ENCODE measurements at regions not wholly inside any gene's neighbourhood (a gene's known extent, or its start where the extent isn't known, plus 50 kb on each side); places are given as distances from the start of the nearest gene placed in this dataset.
A peak's percentile ranks its signal among the peaks of the same experiment; 100 is the strongest.

GRCh38 chr7:37516664-37517063 is 68.0 kb upstream of the ELMO1 start:
- DNase-seq = no peak
- H3K18ac ChIP-seq (ENCODE audit: low read length) = no peak overlapping the region
- no peaks in the 10 kb centered on the region for H3K4me1 ChIP-seq (ENCODE audit: control insufficient read depth, low read depth, low read length)
- no peaks in the 10 kb centered on the region for H3K79me1 ChIP-seq (ENCODE audit: low read length)
- H2BK120ac ChIP-seq (ENCODE audit: low read depth, low read length) = no peak overlapping the region
- H3K27me3 ChIP-seq (ENCODE audit: insufficient read depth, low read length, poor library complexity) = no peaks in the 10 kb centered on the region
- no peak overlapping the region for H3K56ac ChIP-seq (ENCODE audit: low read length)
- H3K9ac ChIP-seq (ENCODE audit: low read length) = no peak overlapping the region
- H3K36me3 ChIP-seq (ENCODE audit: control insufficient read depth, insufficient read depth, low read length) = no peaks in the 10 kb centered on the region
- H3K23ac ChIP-seq (ENCODE audit: low read length) = no peak overlapping the region
- no peak overlapping the region for H3K4me2 ChIP-seq (ENCODE audit: low read length)
- H3K79me2 ChIP-seq (ENCODE audit: control insufficient read depth, insufficient read depth, low read length) = no peaks in the 10 kb centered on the region
- no peak overlapping the region for H3K27ac ChIP-seq (ENCODE audit: low read depth, low read length)
- H4K5ac ChIP-seq (ENCODE audit: low read length) = no peak overlapping the region
- no CpG with 5 or more reads among the region's 5 CpGs for WGBS (ENCODE audit: extremely low coverage, insufficient coverage, low lambda C conversion rate)
- no peak overlapping the region for H3K4ac ChIP-seq (ENCODE audit: low read depth, low read length)
- H2BK5ac ChIP-seq (ENCODE audit: low read length) = no peak overlapping the region
- no peak overlapping the region for H4K8ac ChIP-seq (ENCODE audit: low read depth, low read length)
- no peak overlapping the region for H3K4me3 ChIP-seq (ENCODE audit: low read length)
- no peak overlapping the region for H2AK5ac ChIP-seq (ENCODE audit: low read length)
- no peak overlapping the region for H2BK15ac ChIP-seq (replicated peaks; ENCODE audit: low read depth)

- Histone ChIP-seq H3K4ac (ENCODE audit: low read depth, low read length) (no peak overlapping the region), H2BK15ac (replicated peaks; ENCODE audit: low read depth) (no peak overlapping the region), H2AK5ac (ENCODE audit: low read length) (no peak overlapping the region), H2BK120ac (ENCODE audit: low read depth, low read length) (no peak overlapping the region), H3K4me2 (ENCODE audit: low read length) (no peak overlapping the region), H3K23ac (ENCODE audit: low read length) (no peak overlapping the region), H3K36me3 (ENCODE audit: control insufficient read depth, insufficient read depth, low read length) (no peaks in the 10 kb centered on the region), H4K8ac (ENCODE audit: low read depth, low read length) (no peak overlapping the region), H3K4me1 (ENCODE audit: control insufficient read depth, low read depth, low read length) (no peaks in the 10 kb centered on the region), H3K4me3 (ENCODE audit: low read length) (no peak overlapping the region), H3K9ac (ENCODE audit: low read length) (no peak overlapping the region), H3K27ac (ENCODE audit: low read depth, low read length) (no peak overlapping the region), H3K79me2 (ENCODE audit: control insufficient read depth, insufficient read depth, low read length) (no peaks in the 10 kb centered on the region), H3K79me1 (ENCODE audit: low read length) (no peaks in the 10 kb centered on the region), H4K5ac (ENCODE audit: low read length) (no peak overlapping the region), H3K18ac (ENCODE audit: low read length) (no peak overlapping the region), H2BK5ac (ENCODE audit: low read length) (no peak overlapping the region), H3K27me3 (ENCODE audit: insufficient read depth, low read length, poor library complexity) (no peaks in the 10 kb centered on the region), H3K56ac (ENCODE audit: low read length) (no peak overlapping the region)
- WGBS (ENCODE audit: extremely low coverage, insufficient coverage, low lambda C conversion rate) = no CpG with 5 or more reads among the region's 2 CpGs
- DNase-seq = no peak
Observed at GRCh38 chr7:37518266-37518665, 69.6 kb upstream of the ELMO1 start.

- no peaks in the 10 kb centered on the region for H3K79me2 ChIP-seq (ENCODE audit: control insufficient read depth, insufficient read depth, low read length)
- no peak overlapping the region for H4K8ac ChIP-seq (ENCODE audit: low read depth, low read length)
- no CpG with 5 or more reads among the region's 4 CpGs for WGBS (ENCODE audit: extremely low coverage, insufficient coverage, low lambda C conversion rate)
- H4K5ac ChIP-seq (ENCODE audit: low read length) = no peak overlapping the region
- no peak overlapping the region for H3K27ac ChIP-seq (ENCODE audit: low read depth, low read length)
- H3K27me3 ChIP-seq (ENCODE audit: insufficient read depth, low read length, poor library complexity) = no peaks in the 10 kb centered on the region
- no peak overlapping the region for H2BK15ac ChIP-seq (replicated peaks; ENCODE audit: low read depth)
- no peak overlapping the region for H2BK120ac ChIP-seq (ENCODE audit: low read depth, low read length)
- H3K79me1 ChIP-seq (ENCODE audit: low read length) = no peaks in the 10 kb centered on the region
- H3K23ac ChIP-seq (ENCODE audit: low read length) = no peak overlapping the region
- no peak overlapping the region for H3K4ac ChIP-seq (ENCODE audit: low read depth, low read length)
- H2BK5ac ChIP-seq (ENCODE audit: low read length) = no peak overlapping the region
- no peak overlapping the region for H3K18ac ChIP-seq (ENCODE audit: low read length)
- no peak overlapping the region for H3K4me2 ChIP-seq (ENCODE audit: low read length)
- no peaks in the 10 kb centered on the region for H3K36me3 ChIP-seq (ENCODE audit: control insufficient read depth, insufficient read depth, low read length)
- H2AK5ac ChIP-seq (ENCODE audit: low read length) = no peak overlapping the region
- H3K4me3 ChIP-seq (ENCODE audit: low read length) = no peak overlapping the region
- no peak for DNase-seq
- no peaks in the 10 kb centered on the region for H3K4me1 ChIP-seq (ENCODE audit: control insufficient read depth, low read depth, low read length)
- H3K56ac ChIP-seq (ENCODE audit: low read length) = no peak overlapping the region
- no peak overlapping the region for H3K9ac ChIP-seq (ENCODE audit: low read length)
Observed at GRCh38 chr7:37524056-37524455, 75.4 kb upstream of the ELMO1 start.

GRCh38 chr7:37524797-37525196 is 76.1 kb upstream of the ELMO1 start:
- no peaks in the 10 kb centered on the region for H3K79me1 ChIP-seq (ENCODE audit: low read length)
- H3K18ac ChIP-seq (ENCODE audit: low read length) = no peak overlapping the region
- H3K27ac ChIP-seq (ENCODE audit: low read depth, low read length) = no peak overlapping the region
- H4K8ac ChIP-seq (ENCODE audit: low read depth, low read length) = no peak overlapping the region
- no peaks in the 10 kb centered on the region for H3K27me3 ChIP-seq (ENCODE audit: insufficient read depth, low read length, poor library complexity)
- H2BK15ac ChIP-seq (replicated peaks; ENCODE audit: low read depth) = no peak overlapping the region
- peak; percentile 32 for DNase-seq
- H3K4me1 ChIP-seq (ENCODE audit: control insufficient read depth, low read depth, low read length) = no peaks in the 10 kb centered on the region
- no peak overlapping the region for H3K4ac ChIP-seq (ENCODE audit: low read depth, low read length)
- no peak overlapping the region for H3K4me2 ChIP-seq (ENCODE audit: low read length)
- H3K79me2 ChIP-seq (ENCODE audit: control insufficient read depth, insufficient read depth, low read length) = no peaks in the 10 kb centered on the region
- WGBS (ENCODE audit: extremely low coverage, insufficient coverage, low lambda C conversion rate) = no CpG with 5 or more reads among the region's 2 CpGs
- H2BK120ac ChIP-seq (ENCODE audit: low read depth, low read length) = no peak overlapping the region
- no peak overlapping the region for H3K9ac ChIP-seq (ENCODE audit: low read length)
- no peak overlapping the region for H3K23ac ChIP-seq (ENCODE audit: low read length)
- no peak overlapping the region for H2BK5ac ChIP-seq (ENCODE audit: low read length)
- H3K56ac ChIP-seq (ENCODE audit: low read length) = no peak overlapping the region
- H3K36me3 ChIP-seq (ENCODE audit: control insufficient read depth, insufficient read depth, low read length) = no peaks in the 10 kb centered on the region
- H2AK5ac ChIP-seq (ENCODE audit: low read length) = no peak overlapping the region
- H3K4me3 ChIP-seq (ENCODE audit: low read length) = no peak overlapping the region
- H4K5ac ChIP-seq (ENCODE audit: low read length) = no peak overlapping the region

- Histone ChIP-seq H2BK5ac (ENCODE audit: low read length) (no peak overlapping the region), H3K4me3 (ENCODE audit: low read length) (no peak overlapping the region), H3K18ac (ENCODE audit: low read length) (no peak overlapping the region), H3K4me1 (ENCODE audit: control insufficient read depth, low read depth, low read length) (no peaks in the 10 kb centered on the region), H3K79me1 (ENCODE audit: low read length) (no peaks in the 10 kb centered on the region), H2AK5ac (ENCODE audit: low read length) (no peak overlapping the region), H3K27ac (ENCODE audit: low read depth, low read length) (no peak overlapping the region), H3K79me2 (ENCODE audit: control insufficient read depth, insufficient read depth, low read length) (no peaks in the 10 kb centered on the region), H3K4me2 (ENCODE audit: low read length) (no peak overlapping the region), H3K9ac (ENCODE audit: low read length) (no peak overlapping the region), H2BK120ac (ENCODE audit: low read depth, low read length) (no peak overlapping the region), H3K4ac (ENCODE audit: low read depth, low read length) (no peak overlapping the region), H3K23ac (ENCODE audit: low read length) (no peak overlapping the region), H4K5ac (ENCODE audit: low read length) (no peak overlapping the region), H4K8ac (ENCODE audit: low read depth, low read length) (no peak overlapping the region), H3K27me3 (ENCODE audit: insufficient read depth, low read length, poor library complexity) (no peaks in the 10 kb centered on the region), H3K36me3 (ENCODE audit: control insufficient read depth, insufficient read depth, low read length) (no peaks in the 10 kb centered on the region), H2BK15ac (replicated peaks; ENCODE audit: low read depth) (no peak overlapping the region), H3K56ac (ENCODE audit: low read length) (no peak overlapping the region)
- no peak for DNase-seq
- no CpG with 5 or more reads among the region's 4 CpGs for WGBS (ENCODE audit: extremely low coverage, insufficient coverage, low lambda C conversion rate)
Observed at GRCh38 chr7:37526623-37527022, 78.0 kb upstream of the ELMO1 start.

- Histone ChIP-seq H3K27me3 (ENCODE audit: insufficient read depth, low read length, poor library complexity) (no peaks in the 10 kb centered on the region), H3K4ac (ENCODE audit: low read depth, low read length) (no peak overlapping the region), H4K8ac (ENCODE audit: low read depth, low read length) (no peak overlapping the region), H3K9ac (ENCODE audit: low read length) (no peak overlapping the region), H3K4me3 (ENCODE audit: low read length) (no peak overlapping the region), H3K79me2 (ENCODE audit: control insufficient read depth, insufficient read depth, low read length) (no peaks in the 10 kb centered on the region), H3K79me1 (ENCODE audit: low read length) (no peaks in the 10 kb centered on the region), H3K4me1 (ENCODE audit: control insufficient read depth, low read depth, low read length) (no peaks in the 10 kb centered on the region), H3K36me3 (ENCODE audit: control insufficient read depth, insufficient read depth, low read length) (no peaks in the 10 kb centered on the region), H2BK15ac (replicated peaks; ENCODE audit: low read depth) (no peak overlapping the region), H3K23ac (ENCODE audit: low read length) (no peak overlapping the region), H3K18ac (ENCODE audit: low read length) (no peak overlapping the region), H4K5ac (ENCODE audit: low read length) (no peak overlapping the region), H3K27ac (ENCODE audit: low read depth, low read length) (no peak overlapping the region), H3K56ac (ENCODE audit: low read length) (no peak overlapping the region), H2BK120ac (ENCODE audit: low read depth, low read length) (no peak overlapping the region), H2BK5ac (ENCODE audit: low read length) (no peak overlapping the region), H3K4me2 (ENCODE audit: low read length) (no peak overlapping the region), H2AK5ac (ENCODE audit: low read length) (no peak overlapping the region)
- WGBS (ENCODE audit: extremely low coverage, insufficient coverage, low lambda C conversion rate) = no CpG with 5 or more reads among the region's 4 CpGs
- DNase-seq = no peak
Observed at GRCh38 chr7:37527109-37527508, 78.4 kb upstream of the ELMO1 start.

Measured in mesendoderm (in vitro differentiated cells).